MM.1S (cell line): ENCODE measurements at regions not wholly inside any gene's neighbourhood (a gene's known extent, or its start where the extent isn't known, plus 50 kb on each side); places are given as distances from the start of the nearest gene placed in this dataset.

ENCODE experiments used
- DNase-seq: peaks from one replicate; pipeline ENCODE4 v3.0.0-alpha.2; 2015
- H2AFZ ChIP-seq: fragments of 300-600 bp; sonication (generic); 2 replicates; pipeline ENCODE4 v1.6.0; 2016; ENCODE audit warnings: antibody characterized with exemption, low read length
- H3F3A ChIP-seq: fragments of 300-600 bp; sonication (generic); 2 replicates; pipeline ENCODE4 v1.6.1; 2016; ENCODE audit warnings: mild to moderate bottlenecking, antibody characterized with exemption, low read length, moderate library complexity, mixed read lengths; ENCODE audit not compliant: insufficient read depth
- H3K27ac ChIP-seq: fragments of 300-600 bp; sonication (generic); 2 replicates; pipeline ENCODE4 v1.5.1; 2016; ENCODE audit warnings: mild to moderate bottlenecking, low read length
- H3K27me3 ChIP-seq: fragments of 300-600 bp; sonication (generic); replicated peaks from 2 replicates; pipeline ENCODE4 v1.6.0; 2016; ENCODE audit warnings: low read length; ENCODE audit not compliant: insufficient read depth
- H3K36me3 ChIP-seq: fragments of 300-600 bp; sonication (generic); replicated peaks from 2 replicates; pipeline ENCODE4 v1.6.1; 2016; ENCODE audit warnings: mild to moderate bottlenecking, low read length, mixed read lengths; ENCODE audit not compliant: insufficient read depth
- H3K4me1 ChIP-seq: fragments of 300-600 bp; sonication (generic); 2 replicates; pipeline ENCODE4 v1.6.1; 2016; ENCODE audit warnings: low read length, mixed read lengths
- H3K4me2 ChIP-seq: fragments of 300-600 bp; sonication (generic); 2 replicates; pipeline ENCODE4 v1.6.0; 2016; ENCODE audit warnings: low read depth, low read length
- H3K4me3 ChIP-seq: fragments of 300-600 bp; sonication (generic); 2 replicates; pipeline ENCODE4 v1.5.1; 2016; ENCODE audit warnings: low read length, mixed read lengths
- H3K79me2 ChIP-seq: fragments of 300-600 bp; sonication (generic); 2 replicates; pipeline ENCODE4 v1.6.1; 2016; ENCODE audit warnings: mixed run types, low read length, mixed read lengths
- H3K9ac ChIP-seq: fragments of 300-600 bp; sonication (generic); 2 replicates; pipeline ENCODE4 v1.6.1; 2016; ENCODE audit warnings: low read length, mixed read lengths
- H3K9me2 ChIP-seq: fragments of 300-600 bp; sonication (generic); replicated peaks from 2 replicates; pipeline ENCODE4 v1.6.1; 2016; ENCODE audit warnings: mild to moderate bottlenecking, low read length, mixed read lengths; ENCODE audit not compliant: insufficient read depth
- H3K9me3 ChIP-seq: fragments of 300-600 bp; sonication (generic); replicated peaks from 2 replicates; pipeline ENCODE4 v1.6.1; 2016; ENCODE audit warnings: mild to moderate bottlenecking, low read length, mixed read lengths; ENCODE audit not compliant: insufficient read depth
- H4K20me1 ChIP-seq: fragments of 300-600 bp; sonication (generic); 2 replicates; pipeline ENCODE4 v1.6.1; 2016; ENCODE audit warnings: mild to moderate bottlenecking, low read length, moderate library complexity, mixed read lengths; ENCODE audit not compliant: insufficient read depth
- EZH2 ChIP-seq: fragments of 300-600 bp; sonication (generic); optimal IDR thresholded peaks from 2 replicates; pipeline ENCODE3; 2017; ENCODE audit warnings: low read depth, mild to moderate bottlenecking, antibody characterized with exemption, low read length, mixed read lengths
- EZH2phosphoT487 ChIP-seq: fragments of 300-600 bp; sonication (generic); IDR thresholded peaks from 2 replicates; pipeline ENCODE4 v1.6.1; 2018; ENCODE audit warnings: antibody characterized with exemption, low read length
- TF ChIP-seq, protein P1 (sequence below): fragments of 300-600 bp; sonication (generic); IDR thresholded peaks from 2 replicates; pipeline ENCODE4 v1.5.1; 2016; ENCODE audit warnings: antibody characterized with exemption, low read length, mixed read lengths

DNA sequence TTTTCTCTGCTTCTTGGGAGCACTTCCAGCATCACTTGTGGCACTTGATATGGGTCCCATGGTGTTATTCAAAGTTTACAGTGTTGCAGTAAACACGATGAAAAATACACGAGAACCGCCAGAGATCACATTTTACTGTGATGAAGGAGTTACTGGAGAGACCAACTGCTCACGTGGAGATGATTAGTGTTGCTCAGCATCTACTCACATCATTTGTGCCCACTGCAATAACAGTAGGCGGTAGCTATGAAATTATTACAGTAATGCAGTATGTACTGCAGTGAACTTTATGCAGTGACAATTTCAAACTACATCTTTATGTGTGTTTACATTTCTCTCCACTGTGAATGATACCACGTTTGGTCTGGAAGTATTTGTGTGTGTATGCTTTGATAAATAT lies 93.5 kb downstream of the SLC4A3 start:
- Histone ChIP-seq H2AFZ (no peak overlapping the region), H3K9me2 (no peaks in the 10 kb centered on the region), H3K4me3 (no peak overlapping the region), H3K4me2 (no peak overlapping the region), H3F3A (no peaks in the 10 kb centered on the region), H3K9ac (no peak overlapping the region), H4K20me1 (no peaks in the 10 kb centered on the region), H3K36me3 (no peaks in the 10 kb centered on the region), H3K27ac (no peak overlapping the region), H3K79me2 (no peaks in the 10 kb centered on the region), H3K9me3 (no peaks in the 10 kb centered on the region), H3K27me3 (no peaks in the 10 kb centered on the region), H3K4me1 (no peaks in the 10 kb centered on the region)
- no peak for TF ChIP-seq EZH2
- TF ChIP-seq, protein P1, sequence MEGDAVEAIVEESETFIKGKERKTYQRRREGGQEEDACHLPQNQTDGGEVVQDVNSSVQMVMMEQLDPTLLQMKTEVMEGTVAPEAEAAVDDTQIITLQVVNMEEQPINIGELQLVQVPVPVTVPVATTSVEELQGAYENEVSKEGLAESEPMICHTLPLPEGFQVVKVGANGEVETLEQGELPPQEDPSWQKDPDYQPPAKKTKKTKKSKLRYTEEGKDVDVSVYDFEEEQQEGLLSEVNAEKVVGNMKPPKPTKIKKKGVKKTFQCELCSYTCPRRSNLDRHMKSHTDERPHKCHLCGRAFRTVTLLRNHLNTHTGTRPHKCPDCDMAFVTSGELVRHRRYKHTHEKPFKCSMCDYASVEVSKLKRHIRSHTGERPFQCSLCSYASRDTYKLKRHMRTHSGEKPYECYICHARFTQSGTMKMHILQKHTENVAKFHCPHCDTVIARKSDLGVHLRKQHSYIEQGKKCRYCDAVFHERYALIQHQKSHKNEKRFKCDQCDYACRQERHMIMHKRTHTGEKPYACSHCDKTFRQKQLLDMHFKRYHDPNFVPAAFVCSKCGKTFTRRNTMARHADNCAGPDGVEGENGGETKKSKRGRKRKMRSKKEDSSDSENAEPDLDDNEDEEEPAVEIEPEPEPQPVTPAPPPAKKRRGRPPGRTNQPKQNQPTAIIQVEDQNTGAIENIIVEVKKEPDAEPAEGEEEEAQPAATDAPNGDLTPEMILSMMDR = no peak
- DNase-seq = no peak

DNA sequence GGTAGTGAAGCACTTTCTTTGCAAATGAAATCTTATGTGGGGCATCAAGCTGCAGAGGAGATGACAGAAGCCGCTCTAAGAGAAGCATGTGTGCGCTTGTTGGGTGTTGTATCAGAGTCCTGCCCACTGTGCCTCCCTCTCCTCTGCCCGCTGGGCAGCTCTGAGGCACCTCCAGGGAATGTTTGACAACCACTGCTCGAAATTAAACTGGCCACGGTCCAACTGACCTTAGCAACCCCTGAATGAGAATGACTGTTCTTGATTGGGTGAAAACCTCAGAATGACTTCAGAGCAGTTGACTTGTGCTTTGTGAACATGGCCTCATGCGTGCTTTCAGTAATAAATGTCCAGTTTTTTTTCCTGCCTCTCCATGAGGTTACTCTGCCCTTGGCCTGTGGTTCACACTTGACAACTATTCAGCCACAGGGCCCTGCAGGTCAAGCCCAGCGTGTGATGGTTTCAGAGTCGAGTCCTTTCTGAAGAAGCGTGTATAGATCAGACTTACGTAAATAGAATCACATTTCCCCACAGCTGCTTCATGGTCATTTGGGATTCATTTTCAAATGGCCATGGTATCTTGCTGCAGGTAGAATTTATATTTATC lies 94.9 kb downstream of the SLC4A3 start:
- H3F3A ChIP-seq = no peaks in the 10 kb centered on the region
- no peak overlapping the region for H3K27ac ChIP-seq
- no peaks in the 10 kb centered on the region for H3K79me2 ChIP-seq
- no peak overlapping the region for H3K9ac ChIP-seq
- H3K9me2 ChIP-seq = no peaks in the 10 kb centered on the region
- TF ChIP-seq, protein P1 = no peak
- DNase-seq = no peak
- H3K27me3 ChIP-seq = no peaks in the 10 kb centered on the region
- no peaks in the 10 kb centered on the region for H3K36me3 ChIP-seq
- H4K20me1 ChIP-seq = no peaks in the 10 kb centered on the region
- no peak overlapping the region for H3K4me3 ChIP-seq
- H2AFZ ChIP-seq = no peak overlapping the region
- H3K4me2 ChIP-seq = no peak overlapping the region
- H3K9me3 ChIP-seq = no peaks in the 10 kb centered on the region
- H3K4me1 ChIP-seq = no peaks in the 10 kb centered on the region

DNA sequence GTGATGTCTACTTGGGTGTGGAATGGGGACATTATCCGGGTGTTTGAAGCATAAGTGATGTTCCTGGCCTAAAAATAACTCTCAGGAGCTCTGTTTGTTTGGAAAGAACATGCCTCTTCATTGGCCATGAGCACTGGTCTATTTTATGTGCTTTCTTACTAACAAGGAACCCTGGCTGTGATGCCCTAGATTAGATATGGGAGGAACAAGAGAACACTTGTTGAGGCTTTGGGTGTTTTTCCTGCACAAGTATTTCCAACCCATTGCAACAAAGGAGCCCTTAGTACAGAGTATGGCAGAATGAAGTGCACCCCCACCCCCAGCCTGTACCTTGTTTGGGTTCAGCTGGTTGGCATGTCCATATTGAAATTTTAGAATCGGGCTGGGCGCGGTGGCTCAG lies 95.9 kb downstream of the SLC4A3 start:
- H3K27ac ChIP-seq = no peak overlapping the region
- no peak overlapping the region for H3K4me3 ChIP-seq
- no peaks in the 10 kb centered on the region for H3K9me2 ChIP-seq
- no peaks in the 10 kb centered on the region for H3K4me1 ChIP-seq
- TF ChIP-seq EZH2 = no peak
- TF ChIP-seq, protein P1 = no peak
- no peak for TF ChIP-seq EZH2phosphoT487
- no peak for DNase-seq
- no peaks in the 10 kb centered on the region for H3F3A ChIP-seq
- H3K4me2 ChIP-seq = no peak overlapping the region
- no peaks in the 10 kb centered on the region for H3K36me3 ChIP-seq
- H3K27me3 ChIP-seq = no peaks in the 10 kb centered on the region
- H4K20me1 ChIP-seq = no peaks in the 10 kb centered on the region
- H3K79me2 ChIP-seq = no peaks in the 10 kb centered on the region
- no peak overlapping the region for H2AFZ ChIP-seq
- no peaks in the 10 kb centered on the region for H3K9me3 ChIP-seq
- no peak overlapping the region for H3K9ac ChIP-seq
